Astrocyte (in vitro differentiated cells and primary cell): ENCODE measurements at regions not wholly inside any gene's neighbourhood (a gene's known extent, or its start where the extent isn't known, plus 50 kb on each side); places are given as distances from the start of the nearest gene placed in this dataset.

Experiments used
- DNase-seq: peaks from one replicate; pipeline ENCODE4 v3.0.0-alpha.2; 2010; ENCODE audit warnings: low read depth
- FAIRE-seq: peaks from 2 replicates; lab custom pipeline; 2011; peaks lifted over from hg19 to GRCh38; lab: Jason Lieb, UNC
- H2AFZ ChIP-seq: 2 replicates; pipeline ENCODE4 v1.6.0; 2012; ENCODE audit warnings: low read depth, low read length, inconsistent platforms
- H3K27ac ChIP-seq: 2 replicates; pipeline ENCODE4 v1.5.1; 2011; ENCODE audit warnings: low read depth, low read length, inconsistent platforms
- H3K27me3 ChIP-seq: 2 replicates; pipeline ENCODE4 v1.6.0; 2011; ENCODE audit warnings: low read length, inconsistent platforms; ENCODE audit not compliant: insufficient read depth
- H3K36me3 ChIP-seq: 2 replicates; pipeline ENCODE4 v1.5.1; 2011; ENCODE audit warnings: low read length, inconsistent platforms; ENCODE audit not compliant: insufficient read depth
- H3K4me1 ChIP-seq: 2 replicates; pipeline ENCODE4 v1.5.1; 2011; ENCODE audit warnings: low read length, inconsistent platforms; ENCODE audit not compliant: insufficient read depth
- H3K4me2 ChIP-seq: 2 replicates; pipeline ENCODE4 v1.6.0; 2012; ENCODE audit warnings: low read length, inconsistent platforms
- H3K4me3 ChIP-seq: 2 replicates; pipeline ENCODE4 v1.5.1; 2011; ENCODE audit warnings: low read depth, mild to moderate bottlenecking, low read length, inconsistent platforms; ENCODE audit not compliant: insufficient read depth
- H3K79me2 ChIP-seq: 2 replicates; pipeline ENCODE4 v1.6.0; 2012; ENCODE audit warnings: mild to moderate bottlenecking, low read length, inconsistent platforms; ENCODE audit not compliant: insufficient read depth
- H3K9ac ChIP-seq: 2 replicates; pipeline ENCODE4 v1.6.0; 2012; ENCODE audit warnings: mild to moderate bottlenecking, low read length, inconsistent platforms
- H3K9me3 ChIP-seq: 2 replicates; pipeline ENCODE4 v1.5.1; 2012; ENCODE audit warnings: low read depth, mild to moderate bottlenecking, low read length, inconsistent platforms; ENCODE audit not compliant: insufficient read depth
- H4K20me1 ChIP-seq: 2 replicates; pipeline ENCODE4 v1.6.0; 2012; ENCODE audit warnings: low read length, inconsistent platforms; ENCODE audit not compliant: insufficient read depth
- H3K27ac Mint-ChIP-seq: one replicate; pipeline ENCODE4 v1.8.0; 2021; ENCODE audit warnings: mild to moderate bottlenecking, mixed read lengths; ENCODE audit not compliant: unreplicated experiment
- H3K27me3 Mint-ChIP-seq: one replicate; pipeline ENCODE4 v1.8.0; 2021; ENCODE audit warnings: low read depth, mixed read lengths; ENCODE audit not compliant: unreplicated experiment
- H3K36me3 Mint-ChIP-seq: one replicate; pipeline ENCODE4 v1.8.0; 2021; ENCODE audit warnings: low read depth, mixed read lengths; ENCODE audit not compliant: unreplicated experiment
- H3K4me1 Mint-ChIP-seq: one replicate; pipeline ENCODE4 v1.8.0; 2021; ENCODE audit warnings: low read depth, mixed read lengths; ENCODE audit not compliant: unreplicated experiment
- H3K4me3 Mint-ChIP-seq: one replicate; pipeline ENCODE4 v1.8.0; 2021; ENCODE audit warnings: mild to moderate bottlenecking, moderate library complexity, mixed read lengths; ENCODE audit not compliant: unreplicated experiment
- H3K9me3 Mint-ChIP-seq: one replicate; pipeline ENCODE4 v1.8.0; 2021; ENCODE audit warnings: mild to moderate bottlenecking, mixed read lengths; ENCODE audit not compliant: unreplicated experiment
- EZH2 ChIP-seq: IDR thresholded peaks from 2 replicates; pipeline ENCODE4 v1.6.1; 2012; ENCODE audit warnings: mild to moderate bottlenecking, low read length, inconsistent platforms; ENCODE audit not compliant: insufficient read depth
- TF ChIP-seq, protein P1 (sequence below): IDR thresholded peaks from 2 replicates; pipeline ENCODE4 v1.5.1; 2011; ENCODE audit warnings: low read depth, mild to moderate bottlenecking, inconsistent platforms, low read length, moderate library complexity; ENCODE audit not compliant: insufficient read depth

DNA sequence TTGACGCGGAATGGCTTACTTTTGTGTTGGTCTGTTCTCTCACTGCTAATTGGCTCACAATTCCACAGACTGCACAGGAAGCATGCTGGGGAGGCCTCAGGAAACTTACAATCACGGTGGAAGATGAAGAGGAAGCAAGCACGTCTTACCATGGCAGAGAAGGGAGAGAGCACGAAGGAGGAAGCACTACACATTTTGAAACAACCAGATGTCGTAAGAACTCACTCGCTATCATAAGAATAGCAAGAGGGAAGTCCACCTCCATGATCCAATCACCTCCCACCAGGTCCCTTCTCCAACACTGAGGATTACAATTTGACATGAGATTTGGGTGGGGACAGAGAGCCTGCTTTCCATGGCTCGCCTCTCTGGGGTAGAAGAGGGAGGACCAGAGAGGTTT, 106.2 kb downstream of the KCNF1 start:
- H4K20me1 ChIP-seq = no peaks in the 10 kb centered on the region
- H3K27ac Mint-ChIP-seq = no peak overlapping the region
- peaks cover 37% of the 10 kb centered on the region for H3K27me3 Mint-ChIP-seq
- H3K9ac ChIP-seq = no peak overlapping the region
- no peak overlapping the region for H3K4me3 ChIP-seq
- peaks cover 13% of the 10 kb centered on the region for H3K27me3 ChIP-seq
- DNase-seq (no peak), FAIRE-seq (no peak)
- H3K4me3 Mint-ChIP-seq = no peak overlapping the region
- no peaks in the 10 kb centered on the region for H3K4me1 ChIP-seq
- H3K36me3 Mint-ChIP-seq = no peaks in the 10 kb centered on the region
- H3K4me1 Mint-ChIP-seq = no peaks in the 10 kb centered on the region
- no peaks in the 10 kb centered on the region for H3K36me3 ChIP-seq
- TF ChIP-seq, protein P1, sequence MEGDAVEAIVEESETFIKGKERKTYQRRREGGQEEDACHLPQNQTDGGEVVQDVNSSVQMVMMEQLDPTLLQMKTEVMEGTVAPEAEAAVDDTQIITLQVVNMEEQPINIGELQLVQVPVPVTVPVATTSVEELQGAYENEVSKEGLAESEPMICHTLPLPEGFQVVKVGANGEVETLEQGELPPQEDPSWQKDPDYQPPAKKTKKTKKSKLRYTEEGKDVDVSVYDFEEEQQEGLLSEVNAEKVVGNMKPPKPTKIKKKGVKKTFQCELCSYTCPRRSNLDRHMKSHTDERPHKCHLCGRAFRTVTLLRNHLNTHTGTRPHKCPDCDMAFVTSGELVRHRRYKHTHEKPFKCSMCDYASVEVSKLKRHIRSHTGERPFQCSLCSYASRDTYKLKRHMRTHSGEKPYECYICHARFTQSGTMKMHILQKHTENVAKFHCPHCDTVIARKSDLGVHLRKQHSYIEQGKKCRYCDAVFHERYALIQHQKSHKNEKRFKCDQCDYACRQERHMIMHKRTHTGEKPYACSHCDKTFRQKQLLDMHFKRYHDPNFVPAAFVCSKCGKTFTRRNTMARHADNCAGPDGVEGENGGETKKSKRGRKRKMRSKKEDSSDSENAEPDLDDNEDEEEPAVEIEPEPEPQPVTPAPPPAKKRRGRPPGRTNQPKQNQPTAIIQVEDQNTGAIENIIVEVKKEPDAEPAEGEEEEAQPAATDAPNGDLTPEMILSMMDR = no peak
- TF ChIP-seq EZH2 = no peak
- H3K27ac ChIP-seq = no peak overlapping the region
- no peaks in the 10 kb centered on the region for H3K9me3 ChIP-seq
- H2AFZ ChIP-seq = no peak overlapping the region
- H3K79me2 ChIP-seq = no peaks in the 10 kb centered on the region
- no peak overlapping the region for H3K4me2 ChIP-seq
- peaks cover 6% of the 10 kb centered on the region for H3K9me3 Mint-ChIP-seq

DNA sequence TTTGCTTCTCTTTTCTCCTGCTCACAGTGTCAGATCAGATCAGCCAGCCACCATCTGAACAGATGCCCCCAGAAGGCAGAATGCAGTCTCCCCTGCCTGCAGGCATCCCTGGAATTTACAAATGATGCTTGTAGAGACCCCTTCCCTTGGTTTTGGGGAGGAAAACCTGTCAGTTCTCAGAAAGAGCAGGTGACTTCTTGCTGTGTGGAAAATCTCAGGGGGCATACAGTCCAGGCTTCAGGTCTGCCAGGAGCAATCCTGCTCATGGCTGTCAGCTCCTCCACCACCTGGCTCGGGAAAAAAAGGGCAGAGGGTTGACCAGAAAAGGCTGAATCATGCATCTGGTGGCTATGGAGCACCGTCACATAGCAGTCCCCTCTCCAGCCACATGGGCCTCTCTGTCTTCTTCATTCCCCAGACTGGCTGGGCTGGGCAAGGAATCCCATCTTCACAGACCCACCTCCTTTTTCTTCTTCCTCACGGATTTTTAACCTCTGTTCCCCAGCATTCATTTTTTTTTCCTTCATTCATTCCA, 107.0 kb downstream of the KCNF1 start:
- FAIRE-seq (no peak), DNase-seq (no peak)
- Mint-ChIP-seq H3K36me3 (no peaks in the 10 kb centered on the region), H3K9me3 (peaks cover 6% of the 10 kb centered on the region), H3K4me1 (no peaks in the 10 kb centered on the region), H3K27ac (no peak overlapping the region), H3K4me3 (no peak overlapping the region), H3K27me3 (peaks cover 33% of the 10 kb centered on the region)
- H3K27ac ChIP-seq = no peak overlapping the region
- no peak for TF ChIP-seq EZH2
- TF ChIP-seq, protein P1 = no peak
- H3K9me3 ChIP-seq = no peaks in the 10 kb centered on the region
- no peaks in the 10 kb centered on the region for H3K36me3 ChIP-seq
- peaks cover 12% of the 10 kb centered on the region for H3K27me3 ChIP-seq
- no peak overlapping the region for H2AFZ ChIP-seq
- H3K4me2 ChIP-seq = no peak overlapping the region
- H3K4me3 ChIP-seq = no peak overlapping the region
- H3K4me1 ChIP-seq = no peaks in the 10 kb centered on the region
- H3K9ac ChIP-seq = no peak overlapping the region
- H3K79me2 ChIP-seq = no peaks in the 10 kb centered on the region
- no peaks in the 10 kb centered on the region for H4K20me1 ChIP-seq

DNA sequence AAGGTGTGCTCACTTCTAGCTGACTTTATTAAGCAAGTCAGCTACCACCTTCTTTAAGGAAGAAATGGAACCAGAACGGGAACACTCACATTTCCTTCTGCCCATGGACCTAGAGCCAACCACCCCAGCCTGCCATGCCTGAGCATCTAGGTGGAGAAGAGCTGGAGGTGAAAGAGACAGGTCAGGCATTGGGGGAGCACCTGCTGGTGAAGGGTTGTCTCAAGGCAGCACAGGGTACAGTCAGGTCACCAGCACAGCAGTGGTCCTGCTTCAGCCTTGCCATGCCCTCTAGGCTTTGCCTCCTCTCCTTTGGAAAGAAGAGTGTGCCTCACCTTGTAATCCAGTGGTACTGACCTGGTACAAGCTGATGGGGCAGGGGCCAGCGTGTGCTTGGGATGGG, 107.9 kb downstream of the KCNF1 start:
- Histone ChIP-seq H3K27me3 (peaks cover 8% of the 10 kb centered on the region), H2AFZ (no peak overlapping the region), H3K9ac (no peak overlapping the region), H3K4me2 (no peak overlapping the region), H3K79me2 (no peaks in the 10 kb centered on the region), H3K4me1 (no peaks in the 10 kb centered on the region), H3K4me3 (no peak overlapping the region), H3K36me3 (no peaks in the 10 kb centered on the region), H4K20me1 (no peaks in the 10 kb centered on the region), H3K9me3 (no peaks in the 10 kb centered on the region), H3K27ac (no peak overlapping the region)
- no peak overlapping the region for H3K27ac Mint-ChIP-seq
- no peaks in the 10 kb centered on the region for H3K4me1 Mint-ChIP-seq
- DNase-seq (no peak), FAIRE-seq (no peak)
- H3K36me3 Mint-ChIP-seq = no peaks in the 10 kb centered on the region
- peaks cover 32% of the 10 kb centered on the region for H3K27me3 Mint-ChIP-seq
- TF ChIP-seq EZH2 = no peak
- TF ChIP-seq, protein P1 = no peak
- peaks cover 9% of the 10 kb centered on the region for H3K9me3 Mint-ChIP-seq
- H3K4me3 Mint-ChIP-seq = no peak overlapping the region
